ENCODE measurements at regions not wholly inside any gene's neighbourhood (a gene's known extent, or its start where the extent isn't known, plus 50 kb on each side); places are given as distances from the start of the nearest gene placed in this dataset.

- Histone ChIP-seq H3K36me3 (replicated peaks in 1 of 2; ENCODE audit: control insufficient read depth in 1 of 2, insufficient read depth in 2 of 2, low read length in 1 of 2) (no peaks in the 10 kb centered on the region), H2AFZ (ENCODE audit: low read depth) (no peak overlapping the region), H4K20me1 (ENCODE audit: insufficient read depth) (no peaks in the 10 kb centered on the region), H3F3A (replicated peaks; ENCODE audit: insufficient read depth) (no peaks in the 10 kb centered on the region), H3K9ac (no peak overlapping the region), H3K79me2 (ENCODE audit: insufficient read depth) (no peaks in the 10 kb centered on the region), H3K27ac (ENCODE audit: low read depth in 2 of 2, low read length in 1 of 2) (peak overlapping the region in 1 of 2 experiments; percentile 98; a peak in 2 of 4 replicates), H3K9me2 (no peaks in the 10 kb centered on the region), H3K4me2 (no peak overlapping the region), H3K9me3 (no peaks in the 10 kb centered on the region), H3K27me3 (ENCODE audit: insufficient read depth) (no peaks in the 10 kb centered on the region), H3K4me3 (ENCODE audit: low read depth in 2 of 2, low read length in 1 of 2) (no peak overlapping the region), H3K4me1 (ENCODE audit: control insufficient read depth in 1 of 2, insufficient read depth in 2 of 2, low read depth in 1 of 2, low read length in 1 of 2) (peaks cover 0 to 21% of the 10 kb centered on the region in 2 experiments; a peak in 2 of 4 replicates)
- ChIA-PET CTCF (interaction anchor here (0.9 to 1.5 kb wide), 4 partner anchors 12 to 522 kb away, joined by 3 to 6 read pairs (median 3); no protein-coding TSS in a partner anchor), POLR2A (no interaction called here)
- no peak for DNase-seq
- 74% methylated on average over 8 of the region's 8 CpGs for WGBS (ENCODE audit: low lambda C conversion rate)
- TF ChIP-seq RFX5 (IDR thresholded peaks at IDR 0.05; ENCODE audit: low read length): no peak
- TF ChIP-seq JUND (IDR thresholded peaks at IDR 0.05): no peak
- TF ChIP-seq MEF2A (IDR thresholded peaks at IDR 0.05; ENCODE audit: borderline replicate concordance, low read depth): no peak
- TF ChIP-seq CHD2 (IDR thresholded peaks at IDR 0.05; ENCODE audit: low read length, partially characterized antibody): no peak
- no peak for TF ChIP-seq SIN3A (IDR thresholded peaks at IDR 0.05; ENCODE audit: borderline replicate concordance, low read depth, low read length)
- no peak for TF ChIP-seq RCOR1 (IDR thresholded peaks at IDR 0.05; ENCODE audit: low read length)
- TF ChIP-seq EP300 (IDR thresholded peaks at IDR 0.05; ENCODE audit: borderline replicate concordance in 1 of 2, low read depth in 1 of 2, low read length in 1 of 2): no peak
- TF ChIP-seq SMC3 (IDR thresholded peaks at IDR 0.05; ENCODE audit: low read depth, low read length): no peak
- no peak for TF ChIP-seq RAD21 (IDR thresholded peaks at IDR 0.05; ENCODE audit: low read length)
- no peak for TF ChIP-seq NFIC (IDR thresholded peaks at IDR 0.05; ENCODE audit: borderline replicate concordance)
- TF ChIP-seq GATA2 (CRISPR knock-in tag; IDR thresholded peaks at IDR 0.05): no peak
- TF ChIP-seq FOXJ3 (CRISPR knock-in tag; IDR thresholded peaks at IDR 0.05): no peak
- no peak for TF ChIP-seq YY1 (IDR thresholded peaks at IDR 0.05; ENCODE audit: low read depth)
- no peak for TF ChIP-seq FOSL2 (IDR thresholded peaks at IDR 0.05; ENCODE audit: borderline replicate concordance, low read depth)
These were observed 258.9 kb upstream of the MEIS2 start for GRCh38 chr15:37359101-37359892.

DNA sequence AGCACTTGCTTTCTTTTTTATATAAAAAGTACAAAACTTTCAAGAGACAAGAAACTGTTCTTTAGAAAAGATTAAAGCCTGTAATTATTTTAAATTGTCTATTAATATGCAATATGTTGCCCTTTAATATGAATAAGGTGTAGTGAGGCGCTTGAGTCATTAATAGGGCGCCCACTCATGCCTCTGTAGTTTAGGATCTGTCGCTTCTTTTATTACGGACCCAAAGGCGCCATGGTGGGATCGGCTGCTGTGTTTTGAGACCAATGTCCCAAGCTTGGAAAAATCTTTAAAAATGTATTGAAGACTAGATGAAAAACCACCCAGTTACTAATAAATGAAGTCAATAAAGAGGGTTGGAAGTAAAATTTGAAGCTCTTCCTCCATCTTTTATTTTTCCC is 259.5 kb upstream of the MEIS2 start:
- H3K27me3 ChIP-seq (ENCODE audit: insufficient read depth): no peaks in the 10 kb centered on the region
- TF ChIP-seq TCF12 (IDR thresholded peaks at IDR 0.05): no peak
- TF ChIP-seq GABPA (IDR thresholded peaks at IDR 0.05; ENCODE audit: low read depth): no peak
- no peak for TF ChIP-seq MEF2A (IDR thresholded peaks at IDR 0.05; ENCODE audit: borderline replicate concordance, low read depth)
- TF ChIP-seq SMC3 (IDR thresholded peaks at IDR 0.05; ENCODE audit: low read depth, low read length): no peak
- TF ChIP-seq FOXM1 (IDR thresholded peaks at IDR 0.05; ENCODE audit: low read depth): no peak
- no peak for TF ChIP-seq CTCF (IDR thresholded peaks at IDR 0.05)
- no peak for TF ChIP-seq FOSL2 (IDR thresholded peaks at IDR 0.05; ENCODE audit: borderline replicate concordance, low read depth)
- no peak for TF ChIP-seq JUND (IDR thresholded peaks at IDR 0.05)
- no peak for TF ChIP-seq USF1 (IDR thresholded peaks at IDR 0.05; ENCODE audit: borderline replicate concordance, low read depth)
- 88% methylated on average over 6 of the region's 6 CpGs for WGBS (ENCODE audit: low lambda C conversion rate)
- H3K27ac ChIP-seq (ENCODE audit: low read depth in 2 of 2, low read length in 1 of 2): peak overlapping the region in 1 of 2 experiments; percentile 98; a peak in 2 of 4 replicates
- no peaks in the 10 kb centered on the region for H3F3A ChIP-seq (replicated peaks; ENCODE audit: insufficient read depth)
- no peak overlapping the region for H2AFZ ChIP-seq (ENCODE audit: low read depth)
- POLR2A ChIA-PET: no interaction called here
- CTCF ChIA-PET: interaction anchor here (0.9 to 1.5 kb wide), 4 partner anchors 11 to 522 kb away, joined by 3 to 6 read pairs (median 3); no protein-coding TSS in a partner anchor
- no peak for DNase-seq
- no peak overlapping the region for H3K9ac ChIP-seq
- no peak overlapping the region for H3K4me2 ChIP-seq
- H3K9me2 ChIP-seq: no peaks in the 10 kb centered on the region
- H3K4me1 ChIP-seq (ENCODE audit: control insufficient read depth in 1 of 2, insufficient read depth in 2 of 2, low read depth in 1 of 2, low read length in 1 of 2): peaks cover 0 to 21% of the 10 kb centered on the region in 2 experiments; a peak in 2 of 4 replicates
- H4K20me1 ChIP-seq (ENCODE audit: insufficient read depth): no peaks in the 10 kb centered on the region
- H3K79me2 ChIP-seq (ENCODE audit: insufficient read depth): no peaks in the 10 kb centered on the region
- H3K36me3 ChIP-seq (replicated peaks in 1 of 2; ENCODE audit: control insufficient read depth in 1 of 2, insufficient read depth in 2 of 2, low read length in 1 of 2): no peaks in the 10 kb centered on the region
- no peak overlapping the region for H3K4me3 ChIP-seq (ENCODE audit: low read depth in 2 of 2, low read length in 1 of 2)
- H3K9me3 ChIP-seq: no peaks in the 10 kb centered on the region

Data from SK-N-SH (cell line).